OCI-LY7 (cell line): ENCODE measurements at regions not wholly inside any gene's neighbourhood (a gene's known extent, or its start where the extent isn't known, plus 50 kb on each side); places are given as distances from the start of the nearest gene placed in this dataset.
A peak's percentile ranks its signal among the peaks of the same experiment; 100 is the strongest.

Experiments
- BruUV-seq: library from RNA; stranded (reverse); fragments of 400-500 nt; replicated peaks from 2 replicates; lab custom pipeline; 2021; lab: Mats Ljungman, UMichigan
- CTCF ChIA-PET: fragments of 300-600 bp; sonication (Branson Sonifier 250); formaldehyde crosslinking; loops from one replicate; lab custom pipeline; 2022; ENCODE audit warnings: antibody characterized with exemption; ENCODE audit not compliant: unreplicated experiment; lab: Charles Lee
- POLR2A ChIA-PET: fragments of 300-600 bp; sonication (Branson Sonifier 250); formaldehyde crosslinking; loops from one replicate; lab custom pipeline; 2022; ENCODE audit warnings: antibody characterized with exemption; lab: Charles Lee
- DNase-seq: peaks from one replicate; pipeline ENCODE4 v3.0.0-alpha.2; 2015; ENCODE audit warnings: low spot score
- H2AFZ ChIP-seq: fragments of 200-600 bp; sonication (generic), shearing (Covaris generic); 2 replicates; pipeline ENCODE4 v1.6.1; 2014; ENCODE audit warnings: mild to moderate bottlenecking, antibody characterized with exemption, low read length, moderate library complexity
- H3K27ac ChIP-seq: fragments of 200-600 bp; sonication (generic); 2 replicates; pipeline ENCODE4 v1.5.1; 2014; ENCODE audit warnings: mixed run types, low read depth, mild to moderate bottlenecking, moderate library complexity, low read length, inconsistent platforms; ENCODE audit not compliant: poor library complexity, severe bottlenecking
- H3K36me3 ChIP-seq: fragments of 200-600 bp; sonication (generic); 2 replicates; pipeline ENCODE4 v1.6.1; 2014; ENCODE audit warnings: mild to moderate bottlenecking, antibody characterized with exemption, low read length, moderate library complexity, mixed read lengths; ENCODE audit not compliant: insufficient read depth
- H3K4me1 ChIP-seq: fragments of 200-600 bp; sonication (generic); 2 replicates; pipeline ENCODE4 v1.5.1; 2014; ENCODE audit warnings: mild to moderate bottlenecking, low read length; ENCODE audit not compliant: insufficient read depth, poor library complexity, severe bottlenecking
- H3K4me2 ChIP-seq: fragments of 200-600 bp; sonication (generic); 2 replicates; pipeline ENCODE4 v1.6.1; 2014; ENCODE audit warnings: mild to moderate bottlenecking, low read length
- H3K4me3 ChIP-seq: fragments of 200-600 bp; sonication (generic); 2 replicates; pipeline ENCODE4 v1.5.1; 2014; ENCODE audit warnings: mild to moderate bottlenecking, low read depth, low read length; ENCODE audit not compliant: poor library complexity, severe bottlenecking
- H3K79me2 ChIP-seq: fragments of 200-600 bp; sonication (generic); 2 replicates; pipeline ENCODE4 v1.6.1; 2016; ENCODE audit warnings: low read depth, mild to moderate bottlenecking, low read length, moderate library complexity, mixed read lengths; ENCODE audit not compliant: insufficient read depth
- H3K9me2 ChIP-seq: fragments of 200-600 bp; sonication (generic); 2 replicates; pipeline ENCODE4 v1.6.1; 2016; ENCODE audit warnings: mild to moderate bottlenecking, low read length, mixed read lengths; ENCODE audit not compliant: insufficient read depth
- H3K9me3 ChIP-seq: fragments of 200-600 bp; sonication (generic); 2 replicates; pipeline ENCODE4 v1.6.1; 2014; ENCODE audit warnings: mild to moderate bottlenecking, mixed run types, low read length, mixed read lengths
- H4K20me1 ChIP-seq: fragments of 200-600 bp; sonication (generic); 2 replicates; pipeline ENCODE4 v1.6.1; 2014; ENCODE audit warnings: mild to moderate bottlenecking, antibody characterized with exemption, low read length, moderate library complexity, mixed read lengths; ENCODE audit not compliant: insufficient read depth
- CTCF ChIP-seq: fragments of 200-600 bp; sonication (generic); conservative IDR thresholded peaks from 2 replicates; pipeline ENCODE4 v1.5.1; 2014; ENCODE audit warnings: mild to moderate bottlenecking, antibody characterized with exemption, low read length, moderate library complexity, mixed read lengths
- EZH2phosphoT487 ChIP-seq: fragments of 200-600 bp; sonication (generic); IDR thresholded peaks from 2 replicates; pipeline ENCODE4 v1.6.1; 2018; ENCODE audit warnings: low read depth, borderline replicate concordance, mild to moderate bottlenecking, mixed run types, antibody characterized with exemption, low read length, moderate library complexity, mixed read lengths
- intact Hi-C: fragments of 100-400 bp; cut with micrococcal nuclease; formaldehyde crosslinking; loops from one replicate; pipeline ENCODE4 v1.10.0; 2022; ENCODE audit not compliant: unreplicated experiment

DNA sequence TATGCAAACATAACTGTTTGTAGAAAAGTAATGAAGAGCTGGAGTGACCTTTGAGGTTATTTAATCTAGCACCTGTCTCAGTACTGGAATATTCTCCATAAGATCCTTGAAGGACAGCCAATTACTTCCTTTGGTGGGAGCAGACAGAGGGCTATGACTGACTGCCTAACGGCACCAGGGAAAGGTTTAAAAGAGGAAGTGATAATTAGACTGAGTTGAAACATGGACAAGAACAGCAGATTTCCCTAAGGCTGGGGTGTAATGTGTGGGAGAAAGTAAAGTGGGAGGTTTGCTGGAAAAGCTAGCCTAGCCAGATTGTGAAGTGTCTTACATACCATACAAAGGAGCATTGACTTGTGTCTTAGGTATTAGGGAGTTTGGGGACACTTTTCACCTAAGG lies 191.3 kb upstream of the PCDH9 start:
- Histone ChIP-seq H3K4me1 (no peaks in the 10 kb centered on the region), H3K4me2 (no peak overlapping the region), H3K4me3 (no peak overlapping the region), H3K9me2 (no peaks in the 10 kb centered on the region), H4K20me1 (no peaks in the 10 kb centered on the region), H3K9me3 (no peaks in the 10 kb centered on the region), H3K79me2 (no peaks in the 10 kb centered on the region), H2AFZ (no peak overlapping the region), H3K36me3 (no peaks in the 10 kb centered on the region), H3K27ac (no peak overlapping the region)
- ChIA-PET CTCF (no interaction called here), POLR2A (no interaction called here)
- intact Hi-C loops = no loop called here
- no peak for DNase-seq
- TF ChIP-seq EZH2phosphoT487 = no peak
- TF ChIP-seq CTCF = no peak
- no TSS peak for BruUV-seq

DNA sequence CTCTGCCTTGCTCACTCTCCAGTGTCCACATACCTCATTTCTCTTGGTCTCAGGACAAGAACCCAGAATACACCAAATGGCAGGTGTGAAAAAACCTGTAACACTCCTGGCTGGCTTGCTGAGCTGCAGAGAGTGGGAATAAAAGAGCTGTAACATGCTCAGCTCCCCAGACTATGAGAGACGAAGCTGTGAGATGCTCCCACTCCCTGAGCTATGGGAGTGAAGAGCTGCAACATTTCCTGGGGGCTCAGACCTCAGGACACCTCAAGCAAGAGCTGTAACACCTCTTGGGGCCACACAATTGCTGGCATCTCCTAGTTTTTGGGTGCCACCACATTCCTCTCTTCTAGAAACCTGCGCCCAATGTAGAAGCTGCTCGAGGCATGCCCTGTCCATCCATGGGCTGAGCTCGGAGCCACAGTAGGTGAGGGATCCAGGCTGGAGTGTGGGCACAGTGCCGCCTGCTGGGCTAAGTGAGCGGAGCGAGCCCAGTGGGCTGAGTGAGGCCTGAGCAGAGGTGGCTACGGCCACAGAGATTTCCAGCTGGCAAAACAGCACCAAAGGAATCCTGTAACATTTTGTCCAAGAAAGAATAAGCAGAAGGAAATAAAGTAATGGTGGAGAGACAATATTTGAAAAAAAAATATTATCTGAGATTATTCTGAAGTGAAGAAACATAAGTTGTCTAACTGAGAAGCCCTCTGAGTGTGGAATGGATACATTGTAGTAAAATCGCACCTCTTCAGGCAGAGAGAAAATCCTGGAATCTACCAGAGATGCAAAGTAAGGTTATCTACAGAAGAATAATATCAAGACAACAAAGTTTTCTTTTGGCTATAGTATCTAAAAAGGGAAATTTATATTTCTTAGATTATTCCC lies 186.2 kb upstream of the PCDH9 start:
- Histone ChIP-seq H3K9me3 (no peaks in the 10 kb centered on the region), H4K20me1 (no peaks in the 10 kb centered on the region), H3K9me2 (no peaks in the 10 kb centered on the region), H3K79me2 (no peaks in the 10 kb centered on the region), H3K36me3 (no peaks in the 10 kb centered on the region), H3K4me3 (no peak overlapping the region), H3K4me1 (no peaks in the 10 kb centered on the region), H2AFZ (no peak overlapping the region), H3K27ac (no peak overlapping the region), H3K4me2 (no peak overlapping the region)
- BruUV-seq = no TSS peak
- ChIA-PET CTCF (no interaction called here), POLR2A (interaction anchor here (0.5 to 1.4 kb wide), 3 partner anchors 10 to 125 kb away, joined by 3 read pairs; no protein-coding TSS in a partner anchor)
- peak; percentile 5 for DNase-seq
- TF ChIP-seq CTCF (peak; percentile 69), EZH2phosphoT487 (no peak)
- intact Hi-C loops = no loop called here

- no peak overlapping the region for H3K4me2 ChIP-seq
- intact Hi-C loops = no loop called here
- DNase-seq = no peak
- H3K9me2 ChIP-seq = no peaks in the 10 kb centered on the region
- no peaks in the 10 kb centered on the region for H3K36me3 ChIP-seq
- H2AFZ ChIP-seq = no peak overlapping the region
- no peaks in the 10 kb centered on the region for H3K79me2 ChIP-seq
- CTCF ChIA-PET = no interaction called here
- H3K4me1 ChIP-seq = no peaks in the 10 kb centered on the region
- TF ChIP-seq CTCF = no peak
- no peak for TF ChIP-seq EZH2phosphoT487
- POLR2A ChIA-PET = interaction anchor here (0.6 kb wide), 1 partner anchor 982 kb away, joined by 3 read pairs; no protein-coding TSS in a partner anchor
- no TSS peak for BruUV-seq
- H3K9me3 ChIP-seq = no peaks in the 10 kb centered on the region
- H4K20me1 ChIP-seq = no peaks in the 10 kb centered on the region
- no peak overlapping the region for H3K4me3 ChIP-seq
- H3K27ac ChIP-seq = no peak overlapping the region
These were observed 180.5 kb upstream of the PCDH9 start for GRCh38 chr13:67410645-67411044.
